Ovary (tissue), 3 donors: ENCODE measurements at regions not wholly inside any gene's neighbourhood (a gene's known extent, or its start where the extent isn't known, plus 50 kb on each side); places are given as distances from the start of the nearest gene placed in this dataset.

Experiments used
- EP300 ChIP-seq: sonication (generic); formaldehyde crosslinking; IDR thresholded peaks from one replicate; pipeline ENCODE4 v1.6.1; 2017; ENCODE audit warnings: antibody characterized with exemption
- POLR2A ChIP-seq: fragments of 450-650 bp; IDR thresholded peaks from one replicate; pipeline ENCODE4 v1.6.1; 2017; ENCODE audit warnings: antibody characterized with exemption, mild to moderate bottlenecking, moderate library complexity
- TF ChIP-seq, protein P1 (sequence below), 3 donors: fragments of 450-650 bp in 2 of 3; fragments of 200-600 bp in 1 of 3; IDR thresholded peaks; one replicate each; pipeline versions ENCODE4 v1.5.1 to v1.8.0; 2016 to 2022; ENCODE audit warnings: antibody characterized with exemption in 3 of 3, mild to moderate bottlenecking in 1 of 3
- donor health status: DM: no; HTN: no; CAD: no.

DNA sequence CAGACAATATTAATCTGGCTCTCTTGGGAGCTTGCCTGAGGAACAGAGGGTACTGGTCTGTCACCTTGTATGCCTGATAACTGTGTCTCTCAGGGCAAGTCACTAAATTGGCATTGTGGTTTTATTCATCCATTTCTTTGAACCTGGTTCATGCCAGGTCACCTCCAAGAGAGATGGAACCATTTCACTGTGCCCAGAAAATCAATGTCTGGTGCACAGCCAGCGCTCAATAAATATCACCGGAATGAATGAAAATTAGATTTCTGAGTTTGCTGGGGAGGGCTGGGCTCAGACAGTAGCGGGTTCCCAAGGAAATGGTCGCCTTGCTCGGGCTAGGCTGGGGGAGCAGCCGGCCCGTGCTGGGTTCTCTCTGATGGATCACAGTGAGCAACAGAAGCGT lies 64.1 kb upstream of the BAIAP2L1 start:
- TF ChIP-seq POLR2A = no peak
- TF ChIP-seq, protein P1, sequence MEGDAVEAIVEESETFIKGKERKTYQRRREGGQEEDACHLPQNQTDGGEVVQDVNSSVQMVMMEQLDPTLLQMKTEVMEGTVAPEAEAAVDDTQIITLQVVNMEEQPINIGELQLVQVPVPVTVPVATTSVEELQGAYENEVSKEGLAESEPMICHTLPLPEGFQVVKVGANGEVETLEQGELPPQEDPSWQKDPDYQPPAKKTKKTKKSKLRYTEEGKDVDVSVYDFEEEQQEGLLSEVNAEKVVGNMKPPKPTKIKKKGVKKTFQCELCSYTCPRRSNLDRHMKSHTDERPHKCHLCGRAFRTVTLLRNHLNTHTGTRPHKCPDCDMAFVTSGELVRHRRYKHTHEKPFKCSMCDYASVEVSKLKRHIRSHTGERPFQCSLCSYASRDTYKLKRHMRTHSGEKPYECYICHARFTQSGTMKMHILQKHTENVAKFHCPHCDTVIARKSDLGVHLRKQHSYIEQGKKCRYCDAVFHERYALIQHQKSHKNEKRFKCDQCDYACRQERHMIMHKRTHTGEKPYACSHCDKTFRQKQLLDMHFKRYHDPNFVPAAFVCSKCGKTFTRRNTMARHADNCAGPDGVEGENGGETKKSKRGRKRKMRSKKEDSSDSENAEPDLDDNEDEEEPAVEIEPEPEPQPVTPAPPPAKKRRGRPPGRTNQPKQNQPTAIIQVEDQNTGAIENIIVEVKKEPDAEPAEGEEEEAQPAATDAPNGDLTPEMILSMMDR (IDR thresholded peaks at IDR 0.05) = no peak
- TF ChIP-seq EP300 = no peak
